Endothelial cell of umbilical vein (primary cell): ENCODE measurements at regions not wholly inside any gene's neighbourhood (a gene's known extent, or its start where the extent isn't known, plus 50 kb on each side); places are given as distances from the start of the nearest gene placed in this dataset.

Experiments used
- BruUV-seq: library from RNA; stranded (reverse); fragments of 400-500 nt; replicated peaks from 2 replicates; lab custom pipeline; 2021; lab: Mats Ljungman, UMichigan
- CTCF ChIA-PET: fragments of 300-600, 350-600 bp; sonication (Branson Sonifier 250); formaldehyde crosslinking; loops from one replicate; lab custom pipeline; 2021; ENCODE audit warnings: antibody characterized with exemption, inconsistent platforms; lab: Charles Lee
- POLR2A ChIA-PET: fragments of 300-600, 350-600 bp; sonication (Branson Sonifier 250); formaldehyde crosslinking; loops from one replicate; lab custom pipeline; 2021; ENCODE audit warnings: antibody characterized with exemption, inconsistent platforms; lab: Charles Lee
- DNase-seq: peaks from one replicate; pipeline ENCODE4 v3.0.0-alpha.2; 2011; ENCODE audit warnings: low read depth, low spot score
- FAIRE-seq: peaks from 2 replicates; lab custom pipeline; 2011; peaks lifted over from hg19 to GRCh38; lab: Jason Lieb, UNC
- H2AFZ ChIP-seq: 2 replicates; pipeline ENCODE4 v1.6.0; 2012; ENCODE audit warnings: low read depth, low read length, control low read depth, inconsistent platforms
- H3K27ac ChIP-seq: 2 replicates; pipeline ENCODE4 v1.5.1; 2011; ENCODE audit warnings: low read depth, mild to moderate bottlenecking, control low read depth, low read length, moderate library complexity; ENCODE audit not compliant: insufficient read depth
- H3K27me3 ChIP-seq, 2 experiments: 2 replicates each; pipeline versions ENCODE4 v1.6.0 to v1.6.1; 2011; ENCODE audit warnings: low read length in 2 of 2, mixed read lengths in 1 of 2; ENCODE audit not compliant: control insufficient read depth in 2 of 2, insufficient read depth in 2 of 2
- H3K36me3 ChIP-seq, 2 experiments: 2 replicates in 1 of 2; 3 replicates in 1 of 2; pipeline ENCODE4 v1.5.1; 2011; ENCODE audit warnings: low read length in 2 of 2, mild to moderate bottlenecking in 1 of 2, moderate library complexity in 1 of 2; ENCODE audit not compliant: control insufficient read depth in 2 of 2, insufficient read depth in 2 of 2; ENCODE audit errors: extremely low read depth in 1 of 2
- H3K4me1 ChIP-seq: 3 replicates; pipeline ENCODE4 v1.5.1; 2011; ENCODE audit warnings: mild to moderate bottlenecking, low read length; ENCODE audit not compliant: control insufficient read depth, insufficient read depth; ENCODE audit errors: extremely low read depth
- H3K4me2 ChIP-seq: 2 replicates; pipeline ENCODE4 v1.6.1; 2011; ENCODE audit warnings: low read length, control low read depth, mixed read lengths; ENCODE audit not compliant: insufficient read depth
- H3K4me3 ChIP-seq, 3 experiments: fragments of 200-600 bp in 1 of 3; sonication (generic), shearing (Covaris generic) in 1 of 3; replicated peaks in 1 of 3; 2 replicates each; pipeline ENCODE4 v1.5.1; 2011 to 2016; ENCODE audit warnings: control low read depth in 3 of 3, low read length in 3 of 3, mild to moderate bottlenecking in 2 of 3, inconsistent platforms in 1 of 3, low read depth in 1 of 3, moderate library complexity in 1 of 3; ENCODE audit not compliant: insufficient read depth in 1 of 3
- H3K79me2 ChIP-seq: 2 replicates; pipeline ENCODE4 v1.6.0; 2012; ENCODE audit warnings: low read length, inconsistent platforms; ENCODE audit not compliant: control insufficient read depth, insufficient read depth
- H3K9ac ChIP-seq: replicated peaks from 2 replicates; pipeline ENCODE3; 2011; ENCODE audit warnings: low read length, control low read depth; ENCODE audit not compliant: insufficient read depth; ENCODE audit errors: extremely low read depth
- H3K9me1 ChIP-seq: replicated peaks from 3 replicates; pipeline ENCODE4 v1.6.0; 2011; ENCODE audit warnings: mild to moderate bottlenecking, low read length; ENCODE audit not compliant: control insufficient read depth, insufficient read depth; ENCODE audit errors: extremely low read depth
- H3K9me3 ChIP-seq: replicated peaks from 2 replicates; pipeline ENCODE4 v1.5.1; 2012; ENCODE audit warnings: low read length, inconsistent platforms; ENCODE audit not compliant: control insufficient read depth, insufficient read depth
- H4K20me1 ChIP-seq: replicated peaks from 2 replicates; pipeline ENCODE3; 2011; ENCODE audit warnings: mild to moderate bottlenecking, low read length; ENCODE audit not compliant: control insufficient read depth, insufficient read depth; ENCODE audit errors: extremely low read depth
- CTCF ChIP-seq, 2 donors: IDR thresholded peaks; 1 replicate in 1 of 2; 2 replicates in 1 of 2; pipeline ENCODE4 v1.5.1; 2011; ENCODE audit warnings: low read length in 2 of 2, mild to moderate bottlenecking in 2 of 2, moderate library complexity in 2 of 2, control low read depth in 1 of 2, inconsistent platforms in 1 of 2, low read depth in 1 of 2; ENCODE audit not compliant: insufficient read depth in 1 of 2; ENCODE audit errors: extremely low read depth in 1 of 2
- EZH2 ChIP-seq: IDR thresholded peaks from 2 replicates; pipeline ENCODE4 v1.6.1; 2012; ENCODE audit warnings: borderline replicate concordance, low read depth, mild to moderate bottlenecking, moderate library complexity, low read length, inconsistent platforms; ENCODE audit not compliant: severe bottlenecking
- FOS ChIP-seq: IDR thresholded peaks from 2 replicates; pipeline ENCODE4 v1.6.1; 2011; ENCODE audit warnings: mild to moderate bottlenecking, low read length, moderate library complexity, borderline replicate concordance; ENCODE audit not compliant: insufficient read depth
- GATA2 ChIP-seq: IDR thresholded peaks from 2 replicates; pipeline ENCODE4 v1.7.0; 2011; ENCODE audit warnings: low read depth, mild to moderate bottlenecking, moderate library complexity, mixed read lengths, low read length; ENCODE audit not compliant: insufficient read length, insufficient read depth
- JUN ChIP-seq: IDR thresholded peaks from 2 replicates; pipeline ENCODE4 v1.6.1; 2011; ENCODE audit warnings: borderline replicate concordance, low read depth; ENCODE audit not compliant: insufficient read length, insufficient read depth
- MYC ChIP-seq: IDR thresholded peaks from one replicate; pipeline ENCODE4 v1.6.1; 2011; ENCODE audit warnings: mild to moderate bottlenecking, low read depth, low read length
- POLR2A ChIP-seq: IDR thresholded peaks from 2 replicates; pipeline ENCODE4 v1.6.1; 2012; ENCODE audit warnings: low read depth, mild to moderate bottlenecking, control low read depth, low read length
- POLR2AphosphoS5 ChIP-seq: IDR thresholded peaks from 2 replicates; pipeline ENCODE4 v1.6.1; 2012; ENCODE audit warnings: low read depth, mild to moderate bottlenecking, control low read depth, low read length, moderate library complexity; ENCODE audit not compliant: insufficient read depth
- dilution Hi-C: fragments of 300-500 bp; cut with MboI; formaldehyde crosslinking; loops from one replicate; pipeline ENCODE4 v1.15.0; 2019; ENCODE audit warnings: low sequenced_read_pairs; ENCODE audit not compliant: extremely low pct_ligation_motif_present
- intact Hi-C: fragments of 100-400 bp; cut with micrococcal nuclease; formaldehyde crosslinking; loops from one replicate; pipeline ENCODE4 v1.10.0; 2022
- TF ChIP-seq, protein P1 (sequence below): IDR thresholded peaks from 2 replicates; pipeline ENCODE4 v1.6.1; 2011; ENCODE audit not compliant: insufficient read depth, insufficient read length

GRCh38 chr3:63192248-63192647 lies 85.9 kb upstream of the SYNPR start:
- H4K20me1 ChIP-seq: no peaks in the 10 kb centered on the region
- no TSS peak for BruUV-seq
- no peak overlapping the region for H3K4me2 ChIP-seq
- H3K4me3 ChIP-seq: no peak overlapping the region
- H3K79me2 ChIP-seq: no peaks in the 10 kb centered on the region
- CTCF ChIA-PET: no interaction called here
- H3K9me1 ChIP-seq: no peaks in the 10 kb centered on the region
- FAIRE-seq (no peak), DNase-seq (no peak)
- intact Hi-C loops: loop anchor here (5.0 kb wide), 1 partner anchor 570 kb away; no protein-coding TSS in a partner anchor
- TF ChIP-seq EZH2 (no peak), POLR2A (no peak), FOS (no peak), JUN (no peak), CTCF (IDR thresholded peaks at IDR 0.05; ENCODE audit: extremely low read depth in 1 of 2, insufficient read depth in 1 of 2, low read depth in 1 of 2, low read length in 2 of 2) (no peak), POLR2AphosphoS5 (no peak), GATA2 (no peak), MYC (no peak)
- TF ChIP-seq, protein P1, sequence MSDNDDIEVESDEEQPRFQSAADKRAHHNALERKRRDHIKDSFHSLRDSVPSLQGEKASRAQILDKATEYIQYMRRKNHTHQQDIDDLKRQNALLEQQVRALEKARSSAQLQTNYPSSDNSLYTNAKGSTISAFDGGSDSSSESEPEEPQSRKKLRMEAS: no peak
- H3K27me3 ChIP-seq: no peaks in the 10 kb centered on the region
- H2AFZ ChIP-seq: no peak overlapping the region
- no peaks in the 10 kb centered on the region for H3K4me1 ChIP-seq
- no peak overlapping the region for H3K9ac ChIP-seq
- POLR2A ChIA-PET: no interaction called here
- no peak overlapping the region for H3K27ac ChIP-seq
- H3K36me3 ChIP-seq: no peaks in the 10 kb centered on the region
- no peaks in the 10 kb centered on the region for H3K9me3 ChIP-seq
- dilution Hi-C loops: no loop called here
